ENCODE measurements at regions not wholly inside any gene's neighbourhood (a gene's known extent, or its start where the extent isn't known, plus 50 kb on each side); places are given as distances from the start of the nearest gene placed in this dataset.

DNA sequence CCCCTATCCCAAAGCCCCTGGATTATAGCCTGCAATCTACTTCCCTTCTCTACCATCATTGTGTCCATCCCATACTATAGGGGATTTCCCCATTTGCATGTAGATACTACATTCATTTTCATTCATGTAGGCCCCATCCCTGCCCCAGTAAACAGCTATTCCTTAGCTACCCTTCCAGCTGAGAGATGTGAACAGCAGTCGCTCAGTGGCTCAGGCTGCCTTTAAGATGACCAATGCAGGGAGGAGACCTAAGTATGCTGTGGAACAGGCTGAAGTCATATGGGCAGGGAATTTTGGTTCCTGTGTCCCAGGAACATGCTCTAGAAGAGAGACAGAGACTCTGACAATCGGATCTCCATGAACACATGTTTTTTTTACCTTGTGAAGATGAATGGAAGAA, 481.2 kb upstream of the SYT1 start:
- TF ChIP-seq, protein P1, sequence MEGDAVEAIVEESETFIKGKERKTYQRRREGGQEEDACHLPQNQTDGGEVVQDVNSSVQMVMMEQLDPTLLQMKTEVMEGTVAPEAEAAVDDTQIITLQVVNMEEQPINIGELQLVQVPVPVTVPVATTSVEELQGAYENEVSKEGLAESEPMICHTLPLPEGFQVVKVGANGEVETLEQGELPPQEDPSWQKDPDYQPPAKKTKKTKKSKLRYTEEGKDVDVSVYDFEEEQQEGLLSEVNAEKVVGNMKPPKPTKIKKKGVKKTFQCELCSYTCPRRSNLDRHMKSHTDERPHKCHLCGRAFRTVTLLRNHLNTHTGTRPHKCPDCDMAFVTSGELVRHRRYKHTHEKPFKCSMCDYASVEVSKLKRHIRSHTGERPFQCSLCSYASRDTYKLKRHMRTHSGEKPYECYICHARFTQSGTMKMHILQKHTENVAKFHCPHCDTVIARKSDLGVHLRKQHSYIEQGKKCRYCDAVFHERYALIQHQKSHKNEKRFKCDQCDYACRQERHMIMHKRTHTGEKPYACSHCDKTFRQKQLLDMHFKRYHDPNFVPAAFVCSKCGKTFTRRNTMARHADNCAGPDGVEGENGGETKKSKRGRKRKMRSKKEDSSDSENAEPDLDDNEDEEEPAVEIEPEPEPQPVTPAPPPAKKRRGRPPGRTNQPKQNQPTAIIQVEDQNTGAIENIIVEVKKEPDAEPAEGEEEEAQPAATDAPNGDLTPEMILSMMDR (IDR thresholded peaks at IDR 0.05), result no peak
- TF ChIP-seq ZFX (IDR thresholded peaks at IDR 0.05; ENCODE audit: borderline replicate concordance), result no peak

All from 22Rv1 (cell line).